Stimulated activated CD8-positive, alpha-beta memory T cell treated with anti-CD3 and anti-CD28 coated beads, Interleukin-7, amount 100 ng/mL, for 1 hour (primary cell): ENCODE measurements at regions not wholly inside any gene's neighbourhood (a gene's known extent, or its start where the extent isn't known, plus 50 kb on each side); places are given as distances from the start of the nearest gene placed in this dataset.
"Not testable (repeated sequence)": the region's sequence is repeated elsewhere in the genome, so short reads cannot be mapped to it uniquely, and the experiment has no call there.

Source experiments
- DNase-seq, 2 donors: peaks; one replicate each; pipeline ENCODE4 v3.0.0-alpha.2; 2020; ENCODE audit warnings: low read depth in 2 of 2

DNA sequence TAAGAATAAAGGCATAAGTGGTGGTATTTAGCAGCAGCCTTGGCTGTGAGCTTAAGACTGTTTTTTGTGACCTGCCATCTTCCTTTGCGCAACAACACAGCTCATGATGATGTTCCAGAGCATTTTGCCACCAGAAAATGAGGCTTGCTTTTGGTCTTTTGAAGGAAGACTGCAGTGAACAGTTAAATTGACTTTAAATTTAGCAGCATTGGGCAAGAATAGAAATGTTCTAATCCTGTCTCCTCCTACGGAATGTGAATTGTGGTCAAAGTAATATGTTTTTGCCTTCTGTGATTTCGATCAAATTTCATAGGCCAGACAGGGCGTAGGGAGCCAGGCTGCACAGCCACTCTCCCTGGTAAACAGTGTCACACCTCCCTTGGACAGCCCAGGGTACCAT lies 460.7 kb upstream of the RASGRP1 start:
- no peak for DNase-seq

DNA sequence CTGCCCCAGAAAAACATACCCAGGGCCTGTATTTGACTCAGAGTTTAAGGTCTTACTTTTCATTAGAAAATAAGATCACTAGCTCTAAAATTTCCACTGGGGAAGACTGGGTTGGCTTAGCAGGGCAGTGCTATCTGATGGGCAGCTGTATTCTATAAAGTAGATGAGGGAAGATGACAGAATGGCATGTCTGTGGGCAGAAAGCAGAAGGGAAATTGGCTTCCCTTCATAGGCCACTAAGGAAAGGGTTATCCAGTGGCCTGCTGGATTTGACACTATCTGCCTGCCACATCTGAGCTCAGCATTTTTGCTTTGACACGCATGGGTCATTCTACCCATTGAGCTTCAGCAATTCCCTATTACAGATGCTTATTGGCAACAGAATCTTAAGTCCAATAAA lies 461.3 kb upstream of the RASGRP1 start:
- DNase-seq: no peak

DNA sequence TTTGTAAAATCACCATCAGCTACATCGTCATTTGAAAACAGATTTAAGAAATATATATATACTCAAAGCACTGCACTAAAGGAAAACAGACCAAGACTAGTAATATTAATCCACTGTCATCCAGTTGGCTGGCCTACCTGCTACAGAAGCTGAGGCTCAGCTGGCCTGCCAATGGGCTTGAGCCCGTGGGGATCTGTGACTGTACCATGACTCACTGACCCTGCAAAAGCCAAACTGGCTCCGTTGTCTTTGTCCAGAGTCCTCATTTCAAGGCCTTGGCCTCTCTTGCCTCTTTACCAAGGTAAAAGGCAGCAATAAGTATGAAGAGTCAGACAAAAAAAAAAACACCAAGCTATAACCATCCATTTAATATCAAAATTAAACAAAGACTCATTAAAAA lies 463.5 kb upstream of the RASGRP1 start:
- DNase-seq: no peak

DNA sequence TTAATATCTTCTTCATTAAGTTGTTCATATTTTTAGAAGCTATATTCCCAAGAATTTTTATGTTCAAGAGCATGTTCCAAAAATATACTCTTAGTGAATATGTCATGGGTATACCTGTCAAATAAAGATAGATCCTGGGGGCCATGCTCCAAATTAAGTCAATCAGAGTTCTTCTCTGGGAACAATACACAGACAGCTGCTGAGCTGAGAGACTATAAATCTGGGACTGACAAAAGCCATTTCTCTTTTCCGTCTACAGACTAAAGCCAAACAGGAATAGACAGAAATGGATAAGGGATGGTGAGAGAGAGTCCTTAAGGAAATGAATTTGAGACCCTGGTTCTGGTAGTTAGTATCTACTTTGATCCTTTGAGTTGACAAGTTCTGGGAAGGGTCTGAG lies 465.1 kb upstream of the RASGRP1 start:
- no peak for DNase-seq

DNA sequence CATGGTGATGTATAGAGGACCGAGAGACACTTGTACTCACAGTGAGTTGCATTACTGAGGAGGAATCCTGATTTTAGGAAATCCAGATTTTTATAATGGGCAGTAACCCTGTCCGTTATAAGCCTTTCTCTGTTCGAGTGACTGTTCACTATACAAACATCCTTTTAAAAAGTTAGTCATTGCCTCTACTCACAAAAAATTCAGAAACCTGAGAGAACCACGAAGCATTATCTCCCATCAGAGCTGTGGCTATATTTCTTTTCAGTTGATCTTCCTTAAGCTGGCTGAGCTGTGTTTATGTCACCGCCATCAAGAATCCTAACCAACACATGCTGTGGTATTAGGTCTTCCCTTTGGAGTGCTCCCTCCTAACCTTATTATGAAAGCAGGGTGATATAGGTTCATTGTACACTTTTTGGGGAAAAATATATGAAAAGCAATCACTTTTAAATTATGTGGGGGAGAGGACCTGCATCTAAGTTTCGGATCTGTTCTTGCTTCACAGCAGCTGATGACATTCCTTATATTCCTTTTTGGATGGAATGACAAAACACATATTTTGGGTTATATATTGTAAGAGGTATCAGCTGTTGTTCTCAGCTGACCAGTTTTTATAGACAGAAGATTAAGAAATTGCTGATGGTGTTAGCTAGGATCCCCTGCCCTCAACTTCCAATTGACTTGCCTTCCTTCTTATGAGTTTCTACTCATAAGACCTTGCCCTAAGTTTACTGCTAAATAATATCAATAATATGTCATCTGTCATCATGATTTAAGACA lies 465.9 kb upstream of the RASGRP1 start:
- no peak for DNase-seq

DNA sequence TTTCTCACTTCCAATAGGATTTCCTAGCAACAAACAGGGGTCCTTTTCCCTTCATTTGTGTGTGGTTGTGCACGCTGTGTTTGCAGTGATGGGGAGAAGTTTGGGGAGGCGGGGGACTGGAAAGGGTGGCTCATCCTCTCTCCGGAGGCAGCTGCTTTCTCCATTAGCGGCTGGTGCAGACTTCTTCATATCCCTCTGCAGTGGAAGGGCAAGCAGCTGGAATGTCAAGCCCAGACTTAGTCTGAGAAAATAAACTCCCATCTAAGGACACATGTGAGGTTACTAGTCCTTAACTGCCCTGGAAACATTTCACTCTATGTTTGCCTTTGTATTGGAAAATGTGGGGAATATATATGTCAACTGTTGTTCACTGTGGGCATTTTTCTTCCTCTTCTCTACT lies 467.0 kb upstream of the RASGRP1 start:
- no peak for DNase-seq

DNA sequence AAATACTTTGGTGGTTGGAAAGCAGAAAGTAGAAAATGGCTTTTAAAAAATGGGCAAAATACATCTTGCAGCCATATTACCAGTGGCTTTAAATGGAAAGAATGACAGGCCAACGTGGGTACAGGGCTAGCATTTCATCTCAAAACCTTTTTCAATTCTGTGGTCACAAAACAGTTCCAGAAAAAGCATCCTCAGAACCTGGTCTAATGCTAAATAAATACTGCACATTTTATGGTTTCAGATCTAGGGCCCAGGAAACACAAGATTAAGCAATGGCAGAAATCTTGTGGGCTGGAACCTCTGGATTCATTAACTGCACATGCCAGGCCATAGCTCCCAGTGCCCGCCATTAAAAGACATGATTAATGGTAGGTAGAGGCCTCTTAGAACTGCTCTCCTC lies 470.2 kb upstream of the RASGRP1 start:
- no peak for DNase-seq

DNA sequence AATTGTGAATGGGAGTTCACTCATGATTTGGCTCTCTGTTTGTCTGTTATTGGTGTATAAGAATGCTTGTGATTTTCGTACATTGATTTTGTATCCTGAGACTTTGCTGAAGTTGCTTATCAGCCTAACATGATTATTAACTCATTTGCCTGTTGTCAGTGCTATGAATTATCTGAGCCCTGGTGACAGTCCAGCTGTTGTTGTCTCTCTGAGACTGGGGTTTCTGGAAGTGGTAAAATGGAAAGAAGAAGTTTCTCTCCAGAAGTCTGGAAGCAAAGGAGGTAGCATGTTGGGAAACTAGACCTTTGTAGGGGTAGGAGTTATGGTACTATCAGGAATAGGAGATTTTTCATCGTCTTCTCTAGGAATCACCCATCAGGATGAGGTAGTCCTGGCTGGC lies 473.0 kb upstream of the RASGRP1 start:
- not testable (repeated sequence) for DNase-seq

DNA sequence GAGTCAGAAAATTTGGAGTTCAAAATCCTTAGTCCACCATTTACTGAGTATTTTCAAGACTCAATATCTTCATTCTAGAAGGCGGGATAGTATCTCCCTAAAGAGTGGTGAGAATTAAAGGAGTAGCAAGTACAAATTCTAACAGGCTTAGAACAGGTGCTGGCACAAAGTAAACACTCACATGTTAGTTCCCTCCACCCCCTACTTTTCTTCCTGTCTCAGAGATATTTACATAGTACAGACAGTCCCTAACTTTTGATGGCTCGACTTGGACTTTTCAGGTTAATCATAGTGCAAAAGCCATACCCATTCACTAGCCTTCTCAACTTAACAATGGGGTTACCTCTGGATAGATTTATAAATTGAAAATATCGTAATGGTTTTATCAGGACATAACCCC lies 476.2 kb upstream of the RASGRP1 start:
- no peak for DNase-seq

DNA sequence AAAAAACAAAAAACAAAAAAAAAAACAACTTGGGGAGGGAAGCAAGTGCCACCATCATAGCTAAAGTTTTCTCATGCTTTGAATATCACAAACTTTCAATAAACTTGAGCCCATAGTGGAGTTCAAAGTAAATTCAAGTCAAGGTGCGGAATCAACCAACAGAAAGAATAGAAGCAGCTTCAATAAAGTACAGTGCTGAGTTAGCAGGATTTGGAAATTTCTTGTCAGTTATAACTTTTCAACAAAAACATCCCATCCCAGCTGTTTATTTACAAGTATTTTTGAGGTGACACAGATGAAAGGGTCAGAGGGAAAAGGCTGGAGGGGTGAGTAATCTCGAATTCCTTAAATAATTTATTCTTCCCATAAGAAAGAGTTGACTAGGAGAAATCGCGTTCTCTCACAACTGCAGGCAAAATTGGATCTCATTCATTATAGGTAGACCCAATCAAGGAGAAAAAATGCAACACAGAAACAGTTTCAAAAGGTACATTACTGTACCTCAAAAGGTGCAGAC lies 477.4 kb upstream of the RASGRP1 start:
- no peak for DNase-seq

DNA sequence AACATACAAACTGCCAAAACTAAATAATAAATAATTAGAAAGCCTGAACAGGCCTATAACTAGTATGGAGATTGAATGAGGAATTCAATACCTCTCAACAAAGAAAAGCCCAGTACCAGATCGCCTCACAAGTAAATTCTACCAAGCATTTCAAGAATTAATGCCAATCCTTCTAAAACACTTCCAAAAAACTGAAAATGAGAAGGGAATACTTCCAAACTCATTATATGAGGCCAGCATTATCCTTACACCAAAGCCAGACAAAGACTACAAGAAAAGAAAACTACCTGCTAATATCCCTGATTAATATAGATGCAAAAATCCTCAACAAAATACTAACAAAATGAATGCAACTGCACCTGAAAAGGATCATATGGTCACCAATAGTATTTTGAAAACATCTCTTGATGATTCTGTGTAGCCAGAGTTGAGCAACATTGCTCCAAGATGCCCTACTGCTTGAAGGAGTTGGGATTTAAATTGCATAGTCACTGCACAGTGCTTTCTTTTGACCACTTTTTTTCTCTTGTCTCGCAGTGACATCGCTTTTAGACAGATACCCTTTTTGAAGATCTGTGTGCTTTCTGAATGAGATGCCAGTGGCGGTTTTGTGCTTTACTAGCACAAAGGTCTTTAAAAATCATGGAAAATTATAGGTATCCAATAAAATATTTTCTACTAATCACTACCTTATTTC lies 487.2 kb upstream of the RASGRP1 start:
- no peak for DNase-seq

DNA sequence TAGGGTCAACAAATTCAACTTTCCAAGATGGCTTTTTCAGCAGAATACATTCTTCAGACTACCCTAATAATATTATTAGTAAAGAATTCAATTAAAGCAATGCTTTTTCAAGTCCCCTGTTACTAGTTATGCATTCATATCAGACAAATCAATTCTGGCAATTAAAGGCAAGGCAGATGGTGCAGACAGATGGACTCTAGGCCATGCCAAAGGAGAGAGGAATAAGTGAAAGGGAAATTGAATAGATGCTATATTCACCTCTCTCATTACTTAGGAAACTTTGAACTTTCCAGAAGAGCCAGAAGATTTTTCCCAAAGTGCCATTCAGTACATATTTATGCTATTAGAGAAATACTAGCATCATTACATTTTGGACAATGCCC lies 487.7 kb upstream of the RASGRP1 start:
- DNase-seq: no peak

DNA sequence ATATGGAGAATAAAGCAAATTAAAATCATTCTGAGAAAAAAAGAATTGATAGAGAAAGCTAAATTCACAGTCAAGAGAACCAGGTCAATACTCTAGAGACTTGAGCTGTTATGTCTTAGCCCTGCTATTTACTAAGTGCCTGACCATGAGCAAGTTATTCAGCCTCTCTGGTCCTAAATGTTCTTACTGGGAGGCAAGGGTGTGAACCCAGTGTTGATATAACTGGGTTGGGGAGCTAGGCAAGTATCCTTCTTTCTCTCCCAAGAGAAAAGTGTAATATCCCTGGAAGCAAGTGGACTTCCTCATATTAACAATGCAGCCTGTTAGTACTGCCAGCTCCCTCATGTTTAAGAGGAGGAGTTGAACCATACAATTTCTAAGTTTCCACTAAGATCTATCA lies 488.9 kb upstream of the RASGRP1 start:
- no peak for DNase-seq

DNA sequence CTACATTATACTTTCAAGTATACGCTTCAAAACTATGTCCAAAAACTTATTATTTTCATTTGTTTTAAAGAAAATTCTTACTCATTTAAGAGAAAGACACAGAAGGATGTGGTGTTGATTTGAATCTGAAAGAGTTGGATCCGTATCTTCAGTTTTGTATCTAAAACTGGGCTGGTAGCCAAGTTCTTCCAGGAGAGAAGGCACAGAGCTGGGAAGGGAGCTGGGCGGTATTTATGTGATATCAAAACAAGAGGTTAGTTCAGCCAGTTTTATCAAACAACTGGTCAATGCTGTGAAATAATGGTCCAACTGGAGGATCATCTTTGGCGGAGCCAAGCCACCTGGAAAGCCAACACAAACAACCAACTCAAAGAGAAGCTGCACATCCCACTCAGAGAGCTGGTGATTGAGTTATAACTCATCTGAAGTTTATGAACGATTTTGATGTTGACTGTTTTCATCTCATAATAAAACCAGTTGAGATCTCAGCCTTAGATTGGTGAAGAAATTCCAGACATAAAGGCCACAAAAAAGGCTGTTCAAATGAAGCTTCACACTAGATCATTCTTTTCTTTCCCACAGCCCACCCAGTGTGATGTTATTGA lies 489.6 kb upstream of the RASGRP1 start:
- no peak for DNase-seq

DNA sequence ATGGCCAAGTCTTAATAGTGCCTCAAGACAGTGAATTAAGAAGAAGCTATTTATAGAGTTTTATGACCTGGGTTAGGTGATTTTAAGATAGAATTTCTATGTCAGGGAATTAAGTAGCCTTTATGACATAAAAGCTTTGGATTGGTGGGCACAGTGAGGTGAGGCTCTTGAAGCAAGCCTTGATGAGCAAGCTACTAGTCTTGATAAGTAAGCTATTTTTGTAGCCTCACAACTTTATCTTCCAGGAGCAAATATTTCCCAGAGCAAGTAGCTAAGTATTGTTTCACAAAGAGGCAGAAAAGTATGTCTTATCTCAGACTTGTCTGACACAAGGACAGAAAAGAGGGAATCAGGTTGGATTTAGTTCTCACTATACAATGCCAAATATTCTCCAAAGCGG lies 491.7 kb upstream of the RASGRP1 start:
- DNase-seq: no peak

DNA sequence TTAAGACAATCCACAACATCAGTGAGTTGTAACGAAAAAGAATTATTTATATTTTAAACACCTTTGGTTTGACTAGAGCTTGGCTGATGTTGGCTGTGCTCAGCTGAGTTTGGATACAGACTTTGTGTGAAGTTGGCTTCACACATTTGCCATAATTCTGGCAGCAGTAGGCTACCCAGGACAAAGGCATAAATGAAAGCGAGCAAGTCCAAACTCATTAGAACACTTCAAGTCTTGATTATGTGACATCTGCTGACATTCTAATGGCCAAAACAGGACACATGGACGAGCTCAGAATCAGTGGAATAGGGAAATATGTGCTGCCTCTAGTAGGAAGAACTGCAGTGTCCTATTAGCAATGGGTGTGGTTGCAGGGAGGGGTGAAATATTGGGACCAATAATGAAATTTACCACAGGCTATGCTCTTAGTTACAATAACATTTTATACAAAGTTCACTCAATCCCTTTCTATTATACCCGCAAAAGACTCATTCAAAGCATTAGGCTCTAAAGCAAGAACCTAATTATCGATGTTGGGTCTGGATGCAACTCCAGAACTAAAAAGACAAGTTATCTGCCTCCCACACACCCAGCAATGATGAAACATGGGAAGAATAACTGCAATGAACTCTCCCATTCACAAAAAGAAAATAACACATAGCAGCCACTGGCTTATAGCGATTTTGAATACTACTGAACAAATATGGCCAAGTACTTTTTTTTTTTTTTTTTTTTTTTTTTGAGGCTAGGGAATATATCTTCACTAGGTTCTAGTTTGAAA lies 493.9 kb upstream of the RASGRP1 start:
- no peak for DNase-seq

DNA sequence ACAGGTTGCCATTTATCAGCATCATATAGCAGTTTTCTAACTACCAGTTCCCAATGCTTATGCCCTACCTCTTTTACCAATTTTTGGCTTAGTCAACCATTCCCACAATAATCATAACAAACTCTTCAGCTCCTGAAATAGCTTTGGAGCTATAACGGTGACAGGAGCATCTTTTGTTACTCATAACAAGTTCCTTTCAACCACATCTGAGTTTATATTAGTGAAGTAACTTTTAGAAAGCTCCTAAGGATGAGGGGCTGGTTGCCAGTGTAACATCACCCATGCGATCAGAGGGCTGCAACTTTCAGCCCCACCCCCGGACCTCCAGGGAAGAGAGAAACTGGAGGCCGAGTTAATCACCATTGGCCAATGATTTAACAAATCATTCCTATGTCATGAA lies 495.3 kb upstream of the RASGRP1 start:
- DNase-seq: no peak

DNA sequence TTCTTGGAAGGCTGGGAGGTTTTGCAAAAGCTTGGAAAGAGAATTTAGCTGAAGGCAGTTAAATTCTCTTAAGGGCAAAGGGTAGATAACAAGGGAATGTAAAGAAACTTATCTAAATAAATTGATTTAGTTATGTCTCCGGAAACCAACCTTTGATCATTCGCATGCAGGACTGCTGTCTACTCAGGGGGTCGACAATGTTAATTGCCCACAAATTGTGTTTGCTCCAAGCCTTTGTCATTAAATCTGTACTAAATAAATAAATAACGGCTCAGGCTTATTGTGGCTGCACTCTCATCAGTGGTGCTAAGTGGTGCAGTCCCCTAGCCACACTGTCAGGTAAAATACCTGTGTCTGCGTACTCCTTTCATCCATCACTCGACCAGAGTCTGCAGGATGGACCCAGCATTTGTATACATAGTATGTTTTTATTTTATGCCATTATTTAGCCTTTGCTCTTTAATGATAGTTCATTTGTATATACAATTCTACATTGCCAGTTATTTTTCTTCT lies 497.4 kb upstream of the RASGRP1 start:
- DNase-seq: no peak

DNA sequence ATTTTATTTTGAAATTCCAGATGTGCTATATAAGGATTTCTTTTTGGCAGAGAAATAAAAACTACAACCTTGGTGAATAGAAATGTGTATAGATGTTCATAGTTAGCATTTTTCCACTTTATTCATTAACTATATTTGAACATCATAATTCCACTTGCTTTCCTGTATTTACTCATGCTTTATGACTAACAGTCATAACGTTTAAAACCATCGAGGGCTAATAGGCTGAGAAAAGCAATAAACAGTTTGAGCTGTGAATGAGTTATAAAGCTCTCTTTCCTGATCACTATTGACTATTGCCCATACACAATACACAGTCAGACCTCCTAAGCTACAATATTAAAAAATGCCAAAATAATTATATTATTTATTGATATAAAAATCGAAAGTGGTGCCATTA lies 502.1 kb upstream of the RASGRP1 start:
- no peak for DNase-seq

DNA sequence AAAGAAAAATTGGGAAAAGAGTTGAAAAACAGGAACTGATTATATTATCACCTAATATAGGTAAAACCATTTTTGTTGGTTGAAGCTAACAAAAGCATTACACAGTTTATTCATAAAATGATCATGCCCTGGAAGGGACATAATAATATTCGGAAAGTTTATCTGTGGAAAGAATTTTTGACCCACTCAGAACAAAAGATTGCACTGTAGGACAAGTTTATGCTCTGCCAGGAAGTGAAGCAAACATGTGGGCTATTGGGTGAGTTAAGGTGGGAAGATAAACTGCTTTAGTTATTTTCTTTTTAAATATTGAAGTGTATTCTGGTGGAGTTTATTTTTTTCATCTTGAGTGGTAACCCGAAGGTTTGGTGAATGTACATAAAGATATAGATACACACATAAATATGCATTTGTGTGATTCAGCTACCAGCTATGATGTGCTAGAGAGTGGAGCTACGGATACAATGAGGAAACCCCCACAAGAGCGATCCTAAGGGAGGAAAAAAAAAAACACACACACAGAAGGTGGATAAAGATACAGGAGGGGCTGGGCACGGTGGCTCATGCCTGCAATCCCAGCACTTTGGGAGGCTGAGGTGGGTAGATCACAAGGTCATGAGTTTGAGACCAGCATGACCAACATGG lies 506.4 kb upstream of the THBS1 start:
- no peak for DNase-seq

DNA sequence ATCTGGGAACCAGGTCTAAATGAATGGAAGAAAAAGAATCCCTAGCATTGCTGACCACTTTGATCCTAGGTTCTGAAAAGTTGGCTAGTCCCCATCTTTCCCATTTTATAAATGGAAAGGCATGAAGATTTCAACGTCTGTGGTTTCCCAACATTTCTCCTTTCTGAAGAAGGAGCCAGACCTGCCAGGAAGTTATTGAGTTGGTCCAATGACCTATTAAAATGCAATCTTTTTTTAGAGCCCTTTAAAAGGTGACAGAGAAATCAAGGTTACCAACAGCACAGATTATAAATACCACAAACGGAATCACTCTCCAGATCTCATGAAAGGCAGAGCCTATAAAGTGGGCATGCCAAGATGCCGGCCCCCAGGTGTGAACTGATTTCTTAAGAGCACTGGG lies 505.6 kb upstream of the THBS1 start:
- DNase-seq: no peak
